GM12878 (cell line): ENCODE measurements at regions not wholly inside any gene's neighbourhood (a gene's known extent, or its start where the extent isn't known, plus 50 kb on each side); places are given as distances from the start of the nearest gene placed in this dataset.

Experiments used
- ATAC-seq: fragments of 200-7000 bp; cut with Tn5 transposase; 3 replicates; pipeline ENCODE4 v1.9.1; 2020; ENCODE audit warnings: mild to moderate bottlenecking, moderate library complexity
- BruUV-seq: library from RNA; stranded (reverse); fragments of 400-500 nt; replicated peaks from 2 replicates; lab custom pipeline; 2021; lab: Mats Ljungman, UMichigan
- CTCF ChIA-PET: fragments of 300-600 bp; sonication (Branson Sonifier 250); formaldehyde crosslinking; extraction: SDS; loops from one replicate; lab custom pipeline; 2021; ENCODE audit warnings: inconsistent platforms; lab: Yijun Ruan, JAX
- POLR2A ChIA-PET: fragments of 350-600 bp; formaldehyde crosslinking; extraction: SDS; loops from one replicate; lab custom pipeline; 2021; ENCODE audit warnings: inconsistent platforms; lab: Charles Lee
- RAD21 ChIA-PET: fragments of 300-600 bp; sonication (Branson Sonifier 250); formaldehyde crosslinking; loops from one replicate; lab custom pipeline; 2023; ENCODE audit warnings: antibody characterized with exemption; ENCODE audit not compliant: unreplicated experiment; lab: Charles Lee
- SMC1A ChIA-PET: fragments of 300-600 bp; sonication (Branson Sonifier 250); formaldehyde crosslinking; loops from one replicate; lab custom pipeline; 2023; ENCODE audit not compliant: unreplicated experiment, uncharacterized antibody; lab: Charles Lee
- DNase-seq: peaks from one replicate; pipeline ENCODE4 v3.0.0-alpha.2; 2011; ENCODE audit warnings: low read depth, low spot score
- FAIRE-seq: peaks from 3 replicates; lab custom pipeline; 2011; peaks lifted over from hg19 to GRCh38; lab: Jason Lieb, UNC
- H2AFZ ChIP-seq: 2 replicates; pipeline ENCODE4 v1.6.0; 2011; ENCODE audit warnings: low read depth, low read length, control low read depth; ENCODE audit not compliant: control insufficient read depth
- H3K27ac ChIP-seq: 2 replicates; pipeline ENCODE4 v1.5.1; 2011; ENCODE audit warnings: control low read depth; ENCODE audit not compliant: control insufficient read depth, insufficient read depth
- H3K27me3 ChIP-seq, 2 experiments: replicated peaks in 1 of 2; 2 replicates each; pipeline versions ENCODE4 v1.6.0 to v1.6.1; 2011; ENCODE audit warnings: low read length in 1 of 2; ENCODE audit not compliant: control insufficient read depth in 2 of 2, insufficient read depth in 2 of 2
- H3K36me3 ChIP-seq, 2 experiments: 2 replicates each; pipeline ENCODE4 v1.5.1; 2011; ENCODE audit warnings: low read length in 1 of 2; ENCODE audit not compliant: control insufficient read depth in 2 of 2, insufficient read depth in 2 of 2
- H3K4me1 ChIP-seq: 2 replicates; pipeline ENCODE4 v1.6.1; 2011; ENCODE audit warnings: mild to moderate bottlenecking, low read length, moderate library complexity, mixed read lengths; ENCODE audit not compliant: control insufficient read depth, insufficient read depth
- H3K4me2 ChIP-seq: 2 replicates; pipeline ENCODE4 v1.6.0; 2011; ENCODE audit warnings: control low read depth; ENCODE audit not compliant: control insufficient read depth, insufficient read depth
- H3K4me3 ChIP-seq: fragments of 200-600 bp; sonication (generic); 2 replicates; pipeline ENCODE4 v1.5.1; 2016
- H3K79me2 ChIP-seq: 2 replicates; pipeline ENCODE4 v1.6.0; 2011; ENCODE audit warnings: low read length; ENCODE audit not compliant: control insufficient read depth, insufficient read depth
- H3K9ac ChIP-seq: 2 replicates; pipeline ENCODE4 v1.8.0; 2011; ENCODE audit warnings: low read length, control low read depth, mixed read lengths; ENCODE audit not compliant: control insufficient read depth, insufficient read depth
- H3K9me3 ChIP-seq: replicated peaks from 3 replicates; pipeline ENCODE4 v1.5.1; 2011; ENCODE audit warnings: mild to moderate bottlenecking, low read length; ENCODE audit not compliant: control insufficient read depth, insufficient read depth
- H4K20me1 ChIP-seq: 2 replicates; pipeline ENCODE4 v1.6.0; 2011; ENCODE audit not compliant: control insufficient read depth, insufficient read depth
- CREB1 ChIP-seq: IDR thresholded peaks from 2 replicates; pipeline ENCODE4 v1.6.1; 2012; ENCODE audit warnings: low read depth, mild to moderate bottlenecking, inconsistent platforms
- GABPA ChIP-seq: IDR thresholded peaks from 2 replicates; pipeline ENCODE4 v1.6.1; 2014; ENCODE audit warnings: antibody characterized with exemption, low read depth, mild to moderate bottlenecking, inconsistent platforms
- HDAC6 ChIP-seq: fragments of 200-600 bp; sonication (generic); IDR thresholded peaks from one replicate; pipeline ENCODE4 v1.8.0; 2017; ENCODE audit warnings: antibody characterized with exemption; ENCODE audit not compliant: unreplicated experiment
- NR2C1 ChIP-seq: fragments of 450-650 bp; IDR thresholded peaks from 2 replicates; pipeline ENCODE4 v1.6.1; 2017; ENCODE audit warnings: antibody characterized with exemption, mild to moderate bottlenecking, moderate library complexity
- RFX5 ChIP-seq: IDR thresholded peaks from 2 replicates; pipeline ENCODE4 v1.6.1; 2011; ENCODE audit warnings: low read depth, low read length, improper control_type of control experiment
- SMAD5 ChIP-seq: IDR thresholded peaks from 2 replicates; pipeline ENCODE4 v1.6.1; 2016; ENCODE audit warnings: antibody characterized with exemption, low read depth
- SMARCA5 ChIP-seq: fragments of 450-650 bp; IDR thresholded peaks from 2 replicates; pipeline ENCODE4 v1.6.1; 2017; ENCODE audit warnings: mild to moderate bottlenecking
- ZNF274 ChIP-seq: IDR thresholded peaks from one replicate; pipeline ENCODE4 v1.8.0; 2011; ENCODE audit not compliant: insufficient read length, insufficient read depth
- WGBS: methylation state at CpG from one replicate; pipeline ENCODE4 v1.1.6; 2016; ENCODE audit warnings: low lambda C conversion rate; ENCODE audit not compliant: insufficient replicate concordance, insufficient coverage; ENCODE audit errors: missing lambda C conversion rate; 5-methylcytosine and 5-hydroxymethylcytosine counted together
- in situ Hi-C: fragments of 300-500 bp; cut with MboI; formaldehyde crosslinking; loops from 9 replicates; pipeline ENCODE4 v1.14.3; 2018; ENCODE audit warnings: mixed read lengths
- intact Hi-C: fragments of 100-400 bp; cut with micrococcal nuclease; formaldehyde crosslinking; loops from one replicate; pipeline ENCODE4 v1.14.2; 2022; ENCODE audit not compliant: unreplicated experiment
- TF ChIP-seq, protein P1 (sequence below): fragments of 450-650 bp; IDR thresholded peaks from 2 replicates; pipeline ENCODE4 v1.6.1; 2017; ENCODE audit warnings: mild to moderate bottlenecking, moderate library complexity
- TF ChIP-seq, protein P2 (sequence below): IDR thresholded peaks from 2 replicates; pipeline ENCODE4 v1.6.1; 2011; ENCODE audit warnings: borderline replicate concordance, low read depth, mild to moderate bottlenecking, moderate library complexity, low read length; ENCODE audit not compliant: insufficient read depth, poor library complexity, severe bottlenecking
- TF ChIP-seq, protein P3 (sequence below): fragments of 450-650 bp; formaldehyde crosslinking; IDR thresholded peaks from 2 replicates; pipeline ENCODE4 v1.4.0; 2020; ENCODE audit warnings: mild to moderate bottlenecking, moderate library complexity
- TF ChIP-seq, protein P4 (sequence below): fragments of 450-650 bp; IDR thresholded peaks from 2 replicates; pipeline ENCODE4 v1.6.1; 2016; ENCODE audit warnings: mild to moderate bottlenecking

DNA sequence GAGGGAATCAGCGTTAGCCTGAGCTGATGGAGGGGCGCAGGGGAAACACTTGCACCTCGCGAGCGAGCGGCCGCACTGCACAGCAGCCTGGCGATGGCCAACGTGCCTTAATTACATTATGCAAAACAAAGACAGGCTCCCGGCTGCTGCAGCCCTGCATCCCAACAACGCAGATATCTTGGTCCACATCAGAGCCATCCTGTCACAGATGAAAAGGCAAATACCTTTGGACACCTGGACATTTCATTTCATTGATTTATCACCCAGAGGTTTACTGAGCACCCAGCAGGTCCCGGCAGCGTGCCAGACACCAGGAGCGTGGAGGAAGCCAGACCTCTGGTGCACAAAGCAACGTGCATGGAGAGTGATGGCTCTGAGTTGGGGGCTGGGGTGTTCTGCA lies 843.0 kb downstream of the TBC1D22A start:
- FAIRE-seq (no peak), DNase-seq (no peak), ATAC-seq (no peak)
- Histone ChIP-seq H3K4me2 (no peak overlapping the region), H3K4me1 (no peaks in the 10 kb centered on the region), H3K9ac (no peak overlapping the region), H2AFZ (no peak overlapping the region), H3K27ac (no peak overlapping the region), H3K79me2 (no peaks in the 10 kb centered on the region), H3K9me3 (no peaks in the 10 kb centered on the region; the same call in 2 of the 3 replicates), H3K27me3 (no peaks in the 10 kb centered on the region), H3K4me3 (no peak overlapping the region), H3K36me3 (no peaks in the 10 kb centered on the region), H4K20me1 (no peaks in the 10 kb centered on the region)
- BruUV-seq: no TSS peak
- CTCF ChIA-PET: no interaction called here
- POLR2A ChIA-PET: no interaction called here
- TF ChIP-seq NR2C1: no peak
- no peak for TF ChIP-seq SMARCA5
- TF ChIP-seq SMAD5: no peak
- no peak for TF ChIP-seq RFX5
- no peak for TF ChIP-seq GABPA
- no peak for TF ChIP-seq ZNF274
- no peak for TF ChIP-seq CREB1
- no peak for TF ChIP-seq HDAC6
- TF ChIP-seq, protein P1, sequence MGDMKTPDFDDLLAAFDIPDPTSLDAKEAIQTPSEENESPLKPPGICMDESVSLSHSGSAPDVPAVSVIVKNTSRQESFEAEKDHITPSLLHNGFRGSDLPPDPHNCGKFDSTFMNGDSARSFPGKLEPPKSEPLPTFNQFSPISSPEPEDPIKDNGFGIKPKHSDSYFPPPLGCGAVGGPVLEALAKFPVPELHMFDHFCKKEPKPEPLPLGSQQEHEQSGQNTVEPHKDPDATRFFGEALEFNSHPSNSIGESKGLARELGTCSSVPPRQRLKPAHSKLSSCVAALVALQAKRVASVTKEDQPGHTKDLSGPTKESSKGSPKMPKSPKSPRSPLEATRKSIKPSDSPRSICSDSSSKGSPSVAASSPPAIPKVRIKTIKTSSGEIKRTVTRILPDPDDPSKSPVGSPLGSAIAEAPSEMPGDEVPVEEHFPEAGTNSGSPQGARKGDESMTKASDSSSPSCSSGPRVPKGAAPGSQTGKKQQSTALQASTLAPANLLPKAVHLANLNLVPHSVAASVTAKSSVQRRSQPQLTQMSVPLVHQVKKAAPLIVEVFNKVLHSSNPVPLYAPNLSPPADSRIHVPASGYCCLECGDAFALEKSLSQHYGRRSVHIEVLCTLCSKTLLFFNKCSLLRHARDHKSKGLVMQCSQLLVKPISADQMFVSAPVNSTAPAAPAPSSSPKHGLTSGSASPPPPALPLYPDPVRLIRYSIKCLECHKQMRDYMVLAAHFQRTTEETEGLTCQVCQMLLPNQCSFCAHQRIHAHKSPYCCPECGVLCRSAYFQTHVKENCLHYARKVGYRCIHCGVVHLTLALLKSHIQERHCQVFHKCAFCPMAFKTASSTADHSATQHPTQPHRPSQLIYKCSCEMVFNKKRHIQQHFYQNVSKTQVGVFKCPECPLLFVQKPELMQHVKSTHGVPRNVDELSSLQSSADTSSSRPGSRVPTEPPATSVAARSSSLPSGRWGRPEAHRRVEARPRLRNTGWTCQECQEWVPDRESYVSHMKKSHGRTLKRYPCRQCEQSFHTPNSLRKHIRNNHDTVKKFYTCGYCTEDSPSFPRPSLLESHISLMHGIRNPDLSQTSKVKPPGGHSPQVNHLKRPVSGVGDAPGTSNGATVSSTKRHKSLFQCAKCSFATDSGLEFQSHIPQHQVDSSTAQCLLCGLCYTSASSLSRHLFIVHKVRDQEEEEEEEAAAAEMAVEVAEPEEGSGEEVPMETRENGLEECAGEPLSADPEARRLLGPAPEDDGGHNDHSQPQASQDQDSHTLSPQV: no peak
- TF ChIP-seq, protein P2, sequence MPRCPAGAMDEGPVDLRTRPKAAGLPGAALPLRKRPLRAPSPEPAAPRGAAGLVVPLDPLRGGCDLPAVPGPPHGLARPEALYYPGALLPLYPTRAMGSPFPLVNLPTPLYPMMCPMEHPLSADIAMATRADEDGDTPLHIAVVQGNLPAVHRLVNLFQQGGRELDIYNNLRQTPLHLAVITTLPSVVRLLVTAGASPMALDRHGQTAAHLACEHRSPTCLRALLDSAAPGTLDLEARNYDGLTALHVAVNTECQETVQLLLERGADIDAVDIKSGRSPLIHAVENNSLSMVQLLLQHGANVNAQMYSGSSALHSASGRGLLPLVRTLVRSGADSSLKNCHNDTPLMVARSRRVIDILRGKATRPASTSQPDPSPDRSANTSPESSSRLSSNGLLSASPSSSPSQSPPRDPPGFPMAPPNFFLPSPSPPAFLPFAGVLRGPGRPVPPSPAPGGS: no peak
- TF ChIP-seq, protein P3, sequence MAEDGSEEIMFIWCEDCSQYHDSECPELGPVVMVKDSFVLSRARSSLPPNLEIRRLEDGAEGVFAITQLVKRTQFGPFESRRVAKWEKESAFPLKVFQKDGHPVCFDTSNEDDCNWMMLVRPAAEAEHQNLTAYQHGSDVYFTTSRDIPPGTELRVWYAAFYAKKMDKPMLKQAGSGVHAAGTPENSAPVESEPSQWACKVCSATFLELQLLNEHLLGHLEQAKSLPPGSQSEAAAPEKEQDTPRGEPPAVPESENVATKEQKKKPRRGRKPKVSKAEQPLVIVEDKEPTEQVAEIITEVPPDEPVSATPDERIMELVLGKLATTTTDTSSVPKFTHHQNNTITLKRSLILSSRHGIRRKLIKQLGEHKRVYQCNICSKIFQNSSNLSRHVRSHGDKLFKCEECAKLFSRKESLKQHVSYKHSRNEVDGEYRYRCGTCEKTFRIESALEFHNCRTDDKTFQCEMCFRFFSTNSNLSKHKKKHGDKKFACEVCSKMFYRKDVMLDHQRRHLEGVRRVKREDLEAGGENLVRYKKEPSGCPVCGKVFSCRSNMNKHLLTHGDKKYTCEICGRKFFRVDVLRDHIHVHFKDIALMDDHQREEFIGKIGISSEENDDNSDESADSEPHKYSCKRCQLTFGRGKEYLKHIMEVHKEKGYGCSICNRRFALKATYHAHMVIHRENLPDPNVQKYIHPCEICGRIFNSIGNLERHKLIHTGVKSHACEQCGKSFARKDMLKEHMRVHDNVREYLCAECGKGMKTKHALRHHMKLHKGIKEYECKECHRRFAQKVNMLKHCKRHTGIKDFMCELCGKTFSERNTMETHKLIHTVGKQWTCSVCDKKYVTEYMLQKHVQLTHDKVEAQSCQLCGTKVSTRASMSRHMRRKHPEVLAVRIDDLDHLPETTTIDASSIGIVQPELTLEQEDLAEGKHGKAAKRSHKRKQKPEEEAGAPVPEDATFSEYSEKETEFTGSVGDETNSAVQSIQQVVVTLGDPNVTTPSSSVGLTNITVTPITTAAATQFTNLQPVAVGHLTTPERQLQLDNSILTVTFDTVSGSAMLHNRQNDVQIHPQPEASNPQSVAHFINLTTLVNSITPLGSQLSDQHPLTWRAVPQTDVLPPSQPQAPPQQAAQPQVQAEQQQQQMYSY: no peak
- TF ChIP-seq, protein P4, sequence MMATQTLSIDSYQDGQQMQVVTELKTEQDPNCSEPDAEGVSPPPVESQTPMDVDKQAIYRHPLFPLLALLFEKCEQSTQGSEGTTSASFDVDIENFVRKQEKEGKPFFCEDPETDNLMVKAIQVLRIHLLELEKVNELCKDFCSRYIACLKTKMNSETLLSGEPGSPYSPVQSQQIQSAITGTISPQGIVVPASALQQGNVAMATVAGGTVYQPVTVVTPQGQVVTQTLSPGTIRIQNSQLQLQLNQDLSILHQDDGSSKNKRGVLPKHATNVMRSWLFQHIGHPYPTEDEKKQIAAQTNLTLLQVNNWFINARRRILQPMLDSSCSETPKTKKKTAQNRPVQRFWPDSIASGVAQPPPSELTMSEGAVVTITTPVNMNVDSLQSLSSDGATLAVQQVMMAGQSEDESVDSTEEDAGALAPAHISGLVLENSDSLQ: no peak
- intact Hi-C loops (no loop called here), in situ Hi-C loops (no loop called here)
- 54% methylated on average over 15 of the region's 15 CpGs for WGBS
- SMC1A ChIA-PET: no interaction called here
- RAD21 ChIA-PET: no interaction called here
